OCI-LY7 (cell line): ENCODE measurements at regions not wholly inside any gene's neighbourhood (a gene's known extent, or its start where the extent isn't known, plus 50 kb on each side); places are given as distances from the start of the nearest gene placed in this dataset.

ENCODE experiments used
- BruUV-seq: library from RNA; stranded (reverse); fragments of 400-500 nt; replicated peaks from 2 replicates; lab custom pipeline; 2021; lab: Mats Ljungman, UMichigan
- CTCF ChIA-PET: fragments of 300-600 bp; sonication (Branson Sonifier 250); formaldehyde crosslinking; loops from one replicate; lab custom pipeline; 2022; ENCODE audit warnings: antibody characterized with exemption; ENCODE audit not compliant: unreplicated experiment; lab: Charles Lee
- POLR2A ChIA-PET: fragments of 300-600 bp; sonication (Branson Sonifier 250); formaldehyde crosslinking; loops from one replicate; lab custom pipeline; 2022; ENCODE audit warnings: antibody characterized with exemption; lab: Charles Lee
- DNase-seq: peaks from one replicate; pipeline ENCODE4 v3.0.0-alpha.2; 2015; ENCODE audit warnings: low spot score
- H2AFZ ChIP-seq: fragments of 200-600 bp; sonication (generic), shearing (Covaris generic); 2 replicates; pipeline ENCODE4 v1.6.1; 2014; ENCODE audit warnings: mild to moderate bottlenecking, antibody characterized with exemption, low read length, moderate library complexity
- H3K27ac ChIP-seq: fragments of 200-600 bp; sonication (generic); 2 replicates; pipeline ENCODE4 v1.5.1; 2014; ENCODE audit warnings: mixed run types, low read depth, mild to moderate bottlenecking, moderate library complexity, low read length, inconsistent platforms; ENCODE audit not compliant: poor library complexity, severe bottlenecking
- H3K36me3 ChIP-seq: fragments of 200-600 bp; sonication (generic); 2 replicates; pipeline ENCODE4 v1.6.1; 2014; ENCODE audit warnings: mild to moderate bottlenecking, antibody characterized with exemption, low read length, moderate library complexity, mixed read lengths; ENCODE audit not compliant: insufficient read depth
- H3K4me1 ChIP-seq: fragments of 200-600 bp; sonication (generic); 2 replicates; pipeline ENCODE4 v1.5.1; 2014; ENCODE audit warnings: mild to moderate bottlenecking, low read length; ENCODE audit not compliant: insufficient read depth, poor library complexity, severe bottlenecking
- H3K4me2 ChIP-seq: fragments of 200-600 bp; sonication (generic); 2 replicates; pipeline ENCODE4 v1.6.1; 2014; ENCODE audit warnings: mild to moderate bottlenecking, low read length
- H3K4me3 ChIP-seq: fragments of 200-600 bp; sonication (generic); 2 replicates; pipeline ENCODE4 v1.5.1; 2014; ENCODE audit warnings: mild to moderate bottlenecking, low read depth, low read length; ENCODE audit not compliant: poor library complexity, severe bottlenecking
- H3K79me2 ChIP-seq: fragments of 200-600 bp; sonication (generic); 2 replicates; pipeline ENCODE4 v1.6.1; 2016; ENCODE audit warnings: low read depth, mild to moderate bottlenecking, low read length, moderate library complexity, mixed read lengths; ENCODE audit not compliant: insufficient read depth
- H3K9me2 ChIP-seq: fragments of 200-600 bp; sonication (generic); 2 replicates; pipeline ENCODE4 v1.6.1; 2016; ENCODE audit warnings: mild to moderate bottlenecking, low read length, mixed read lengths; ENCODE audit not compliant: insufficient read depth
- H3K9me3 ChIP-seq: fragments of 200-600 bp; sonication (generic); 2 replicates; pipeline ENCODE4 v1.6.1; 2014; ENCODE audit warnings: mild to moderate bottlenecking, mixed run types, low read length, mixed read lengths
- H4K20me1 ChIP-seq: fragments of 200-600 bp; sonication (generic); 2 replicates; pipeline ENCODE4 v1.6.1; 2014; ENCODE audit warnings: mild to moderate bottlenecking, antibody characterized with exemption, low read length, moderate library complexity, mixed read lengths; ENCODE audit not compliant: insufficient read depth
- EZH2phosphoT487 ChIP-seq: fragments of 200-600 bp; sonication (generic); IDR thresholded peaks from 2 replicates; pipeline ENCODE4 v1.6.1; 2018; ENCODE audit warnings: low read depth, borderline replicate concordance, mild to moderate bottlenecking, mixed run types, antibody characterized with exemption, low read length, moderate library complexity, mixed read lengths
- intact Hi-C: fragments of 100-400 bp; cut with micrococcal nuclease; formaldehyde crosslinking; loops from one replicate; pipeline ENCODE4 v1.10.0; 2022; ENCODE audit not compliant: unreplicated experiment
- TF ChIP-seq, protein P1 (sequence below): fragments of 200-600 bp; sonication (generic); conservative IDR thresholded peaks from 2 replicates; pipeline ENCODE4 v1.5.1; 2014; ENCODE audit warnings: mild to moderate bottlenecking, antibody characterized with exemption, low read length, moderate library complexity, mixed read lengths

DNA sequence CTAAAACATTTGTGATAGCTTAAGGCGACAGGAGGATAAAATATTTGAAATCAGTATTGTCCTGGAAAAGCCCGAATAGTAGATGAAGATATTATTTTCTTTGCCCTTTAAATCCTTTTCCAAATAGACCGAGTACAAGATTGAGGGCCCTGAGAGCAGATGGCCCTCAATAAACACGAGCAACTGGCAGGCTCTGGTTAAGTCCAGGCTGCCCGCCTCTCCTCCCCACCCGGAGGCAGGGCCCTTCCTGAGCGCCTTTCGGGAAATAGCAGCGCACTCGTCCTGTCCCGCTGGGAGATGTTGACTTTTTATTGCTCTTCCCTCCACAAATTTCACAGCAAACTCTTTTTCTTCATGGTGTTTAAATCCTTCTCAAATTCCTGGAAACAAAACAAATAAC lies 50.8 kb upstream of the MAX start:
- no peaks in the 10 kb centered on the region for H3K9me3 ChIP-seq
- no peaks in the 10 kb centered on the region for H3K9me2 ChIP-seq
- no TSS peak for BruUV-seq
- no peak for DNase-seq
- TF ChIP-seq EZH2phosphoT487 = no peak
- TF ChIP-seq, protein P1, sequence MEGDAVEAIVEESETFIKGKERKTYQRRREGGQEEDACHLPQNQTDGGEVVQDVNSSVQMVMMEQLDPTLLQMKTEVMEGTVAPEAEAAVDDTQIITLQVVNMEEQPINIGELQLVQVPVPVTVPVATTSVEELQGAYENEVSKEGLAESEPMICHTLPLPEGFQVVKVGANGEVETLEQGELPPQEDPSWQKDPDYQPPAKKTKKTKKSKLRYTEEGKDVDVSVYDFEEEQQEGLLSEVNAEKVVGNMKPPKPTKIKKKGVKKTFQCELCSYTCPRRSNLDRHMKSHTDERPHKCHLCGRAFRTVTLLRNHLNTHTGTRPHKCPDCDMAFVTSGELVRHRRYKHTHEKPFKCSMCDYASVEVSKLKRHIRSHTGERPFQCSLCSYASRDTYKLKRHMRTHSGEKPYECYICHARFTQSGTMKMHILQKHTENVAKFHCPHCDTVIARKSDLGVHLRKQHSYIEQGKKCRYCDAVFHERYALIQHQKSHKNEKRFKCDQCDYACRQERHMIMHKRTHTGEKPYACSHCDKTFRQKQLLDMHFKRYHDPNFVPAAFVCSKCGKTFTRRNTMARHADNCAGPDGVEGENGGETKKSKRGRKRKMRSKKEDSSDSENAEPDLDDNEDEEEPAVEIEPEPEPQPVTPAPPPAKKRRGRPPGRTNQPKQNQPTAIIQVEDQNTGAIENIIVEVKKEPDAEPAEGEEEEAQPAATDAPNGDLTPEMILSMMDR = no peak
- H3K27ac ChIP-seq = no peak overlapping the region
- H4K20me1 ChIP-seq = no peaks in the 10 kb centered on the region
- intact Hi-C loops = no loop called here
- H3K79me2 ChIP-seq = no peaks in the 10 kb centered on the region
- H3K36me3 ChIP-seq = no peaks in the 10 kb centered on the region
- H3K4me2 ChIP-seq = no peak overlapping the region
- ChIA-PET CTCF (no interaction called here), POLR2A (interaction anchor here (0.8 to 1.3 kb wide), 2 partner anchors 11 to 145 kb away, joined by 3 to 4 read pairs; no protein-coding TSS in a partner anchor)
- peaks cover 15% of the 10 kb centered on the region for H3K4me1 ChIP-seq
- H2AFZ ChIP-seq = no peak overlapping the region
- H3K4me3 ChIP-seq = no peak overlapping the region

DNA sequence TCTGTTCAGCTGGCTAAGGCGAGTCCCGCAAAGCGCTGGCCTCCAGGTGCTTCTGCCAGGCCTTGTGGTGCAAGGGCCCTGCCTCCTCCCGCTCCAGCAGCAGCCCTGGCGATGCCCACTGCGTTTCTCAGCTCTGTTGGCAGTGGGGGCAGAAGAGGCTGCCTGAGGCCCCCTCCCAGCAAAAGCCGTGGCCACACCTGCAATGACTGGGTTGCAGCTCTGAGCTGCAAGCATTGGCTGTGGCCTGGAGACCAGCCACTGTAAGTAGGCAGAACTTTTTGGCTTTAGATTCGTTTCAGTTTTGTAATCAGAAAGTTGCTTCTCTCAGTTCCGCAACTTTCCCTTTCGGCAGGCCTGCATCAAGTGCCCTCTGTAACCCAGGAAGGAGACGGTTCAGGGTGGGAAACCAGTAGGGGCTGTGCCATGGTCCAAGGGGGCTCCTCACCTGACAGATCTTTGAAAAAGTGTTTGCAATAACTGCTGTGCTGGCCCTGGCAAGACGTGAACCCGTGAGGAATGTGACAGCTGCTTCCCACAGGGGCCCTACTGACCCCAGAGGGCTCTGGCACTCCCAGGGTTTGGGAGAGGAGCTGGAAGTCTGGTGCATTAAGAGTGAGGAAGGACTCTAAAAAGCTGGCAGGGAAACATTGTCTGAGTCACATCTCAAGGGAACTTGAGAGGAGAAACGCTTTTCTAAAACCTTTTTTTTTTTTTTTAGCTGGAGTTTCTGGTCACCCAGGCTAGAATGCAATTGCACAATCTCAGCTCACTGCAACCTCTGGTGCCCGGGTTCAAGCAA lies 54.5 kb upstream of the MAX start:
- CTCF ChIA-PET = no interaction called here
- intact Hi-C loops = no loop called here
- peaks cover 41% of the 10 kb centered on the region for H3K4me1 ChIP-seq
- peak; percentile 68 for DNase-seq
- no peaks in the 10 kb centered on the region for H4K20me1 ChIP-seq
- H3K9me3 ChIP-seq = no peaks in the 10 kb centered on the region
- H3K27ac ChIP-seq = no peak overlapping the region
- H3K4me3 ChIP-seq = peak overlapping the region; percentile 30
- no peak for TF ChIP-seq EZH2phosphoT487
- TF ChIP-seq, protein P1 = no peak
- POLR2A ChIA-PET = interaction anchor here (0.6 kb wide), 1 partner anchor 168 kb away, joined by 3 read pairs; no protein-coding TSS in a partner anchor
- peak overlapping the region; percentile 62 for H3K4me2 ChIP-seq
- H3K9me2 ChIP-seq = no peaks in the 10 kb centered on the region
- no TSS peak for BruUV-seq
- no peaks in the 10 kb centered on the region for H3K79me2 ChIP-seq
- H2AFZ ChIP-seq = peak overlapping the region; percentile 47; the same call in 1 of the 2 replicates
- no peaks in the 10 kb centered on the region for H3K36me3 ChIP-seq
